Epithelial cell of proximal tubule (primary cell): ENCODE measurements at regions not wholly inside any gene's neighbourhood (a gene's known extent, or its start where the extent isn't known, plus 50 kb on each side); places are given as distances from the start of the nearest gene placed in this dataset.
A peak's percentile ranks its signal among the peaks of the same experiment; 100 is the strongest.

Source experiments
- DNase-seq: peaks from one replicate; pipeline ENCODE4 v3.0.0-alpha.2; 2011; ENCODE audit warnings: low read depth
- H3K4me3 ChIP-seq: 2 replicates; pipeline ENCODE4 v1.5.1; 2011; ENCODE audit warnings: low read depth, mild to moderate bottlenecking, low read length
- CTCF ChIP-seq: conservative IDR thresholded peaks from 2 replicates; pipeline ENCODE4 v1.5.1; 2012; ENCODE audit warnings: low read depth, mild to moderate bottlenecking, low read length

DNA sequence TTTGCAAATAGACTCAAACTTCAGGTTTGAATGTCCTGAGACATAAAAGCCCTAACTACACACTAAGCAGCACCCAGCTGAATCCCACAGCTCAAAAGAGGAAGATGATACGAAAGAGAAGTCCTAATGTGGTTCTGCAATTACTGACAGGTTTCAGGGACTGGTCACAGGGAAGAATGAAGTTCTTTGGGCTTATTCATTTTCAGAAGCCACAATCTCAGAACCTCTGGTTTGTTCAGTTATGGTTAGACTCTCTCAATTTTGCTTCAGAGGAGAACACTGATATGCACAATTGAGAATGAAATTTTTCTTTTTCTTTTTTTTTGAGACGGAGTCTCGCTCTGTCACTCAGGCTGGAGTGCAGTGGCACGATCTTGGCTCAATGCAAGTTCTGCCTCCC is 94.6 kb upstream of the FAM180A start:
- no peak for TF ChIP-seq CTCF
- no peak for DNase-seq
- H3K4me3 ChIP-seq, result no peak overlapping the region

- no peak for TF ChIP-seq CTCF
- no peak overlapping the region for H3K4me3 ChIP-seq
- peak; percentile 25 for DNase-seq
These were observed 94.0 kb upstream of the FAM180A start for GRCh38 chr7:135842446-135843179.

DNA sequence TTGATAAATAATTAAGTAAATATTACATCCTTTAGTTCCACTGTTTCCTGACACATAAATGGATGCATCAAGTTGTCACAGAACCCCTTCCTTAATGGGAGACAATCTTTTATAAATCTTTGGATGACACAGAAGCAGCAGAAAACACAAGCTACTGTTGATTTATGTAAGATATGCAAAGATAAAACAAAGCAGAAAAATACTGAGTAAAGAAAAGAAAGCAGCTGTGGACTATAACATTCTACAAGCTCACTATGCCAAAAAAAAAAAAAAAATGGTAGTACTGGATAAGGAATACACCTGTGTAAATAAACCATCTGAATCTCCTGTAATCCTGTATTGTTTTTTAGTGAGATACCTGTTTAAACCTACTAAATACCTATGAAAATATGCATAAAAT is 92.0 kb upstream of the FAM180A start:
- TF ChIP-seq CTCF, result no peak

GRCh38 chr7:135837675-135838074 is 89.1 kb upstream of the FAM180A start:
- no peak for TF ChIP-seq CTCF
- no peak overlapping the region for H3K4me3 ChIP-seq
- DNase-seq, result no peak

More for the DNA sequence above, 92.0 kb upstream of the FAM180A start:
- H3K4me3 ChIP-seq, result no peak overlapping the region
- DNase-seq, result no peak

GRCh38 chr7:135834266-135834665 is 85.7 kb upstream of the FAM180A start:
- DNase-seq, result no peak
- no peak for TF ChIP-seq CTCF
- no peak overlapping the region for H3K4me3 ChIP-seq

- TF ChIP-seq CTCF, result no peak
- no peak for DNase-seq
These were observed 85.0 kb upstream of the FAM180A start for GRCh38 chr7:135833642-135834041.

GRCh38 chr7:135831455-135832195 is 83.0 kb upstream of the FAM180A start:
- no peak overlapping the region for H3K4me3 ChIP-seq
- DNase-seq, result no peak
- no peak for TF ChIP-seq CTCF

More at GRCh38 chr7:135833642-135834041, 85.0 kb upstream of the FAM180A start:
- H3K4me3 ChIP-seq, result no peak overlapping the region
